SU-DHL-6 (cell line): ENCODE measurements at regions not wholly inside any gene's neighbourhood (a gene's known extent, or its start where the extent isn't known, plus 50 kb on each side); places are given as distances from the start of the nearest gene placed in this dataset.

ENCODE experiments used
- CTCF ChIP-seq: fragments of 200-600 bp; sonication (generic); IDR thresholded peaks from one replicate; pipeline ENCODE4 v1.5.1; 2017; ENCODE audit warnings: antibody characterized with exemption, mild to moderate bottlenecking, low read length, moderate library complexity; ENCODE audit not compliant: insufficient read depth, poor library complexity, severe bottlenecking
- EZH2phosphoT487 ChIP-seq: fragments of 200-600 bp; sonication (generic), shearing (Covaris generic); conservative IDR thresholded peaks from 2 replicates; pipeline ENCODE4 v1.6.1; 2018; ENCODE audit warnings: mild to moderate bottlenecking, antibody characterized with exemption, low read length, moderate library complexity, mixed read lengths

GRCh38 chr6:156455847-156456246 lies 321.3 kb upstream of the ARID1B start:
- no peak for TF ChIP-seq CTCF
- TF ChIP-seq EZH2phosphoT487 = no peak
